Lower leg skin (tissue), 3 donors: ENCODE measurements at regions not wholly inside any gene's neighbourhood (a gene's known extent, or its start where the extent isn't known, plus 50 kb on each side); places are given as distances from the start of the nearest gene placed in this dataset.

ENCODE experiments used
- POLR2A ChIP-seq, 2 donors: fragments of 450-650 bp; IDR thresholded peaks; one replicate each; pipeline ENCODE4 v1.6.1; 2016 to 2017; ENCODE audit warnings: antibody characterized with exemption in 2 of 2, mild to moderate bottlenecking in 1 of 2, moderate library complexity in 1 of 2
- TF ChIP-seq, protein P1 (sequence below), 3 donors: fragments of 450-650 bp; IDR thresholded peaks; one replicate each; pipeline ENCODE4 v1.5.1; 2016; ENCODE audit warnings: antibody characterized with exemption in 3 of 3, mild to moderate bottlenecking in 3 of 3, moderate library complexity in 2 of 3

DNA sequence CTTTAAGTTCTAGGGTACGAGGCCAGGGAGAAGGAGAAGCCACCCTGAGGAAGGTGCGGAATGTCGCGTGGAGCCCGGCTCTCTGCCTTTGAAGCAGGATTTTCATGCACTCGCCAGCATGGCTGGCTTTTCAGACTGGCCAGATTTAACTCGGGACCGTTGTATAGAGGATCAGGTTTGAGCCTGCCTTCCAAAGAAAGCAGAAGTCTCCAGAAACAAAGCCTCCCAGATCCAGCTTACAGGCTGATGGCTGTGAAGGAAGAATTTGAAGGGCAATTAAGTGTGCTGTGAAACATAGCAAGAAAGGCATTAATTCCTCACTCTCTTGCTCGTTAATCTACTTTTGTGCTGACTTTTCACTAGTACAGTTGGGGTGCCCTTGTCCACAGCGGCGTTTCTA, 140.2 kb downstream of the SOX1 start:
- TF ChIP-seq POLR2A (IDR thresholded peaks at IDR 0.05): no peak
- TF ChIP-seq, protein P1, sequence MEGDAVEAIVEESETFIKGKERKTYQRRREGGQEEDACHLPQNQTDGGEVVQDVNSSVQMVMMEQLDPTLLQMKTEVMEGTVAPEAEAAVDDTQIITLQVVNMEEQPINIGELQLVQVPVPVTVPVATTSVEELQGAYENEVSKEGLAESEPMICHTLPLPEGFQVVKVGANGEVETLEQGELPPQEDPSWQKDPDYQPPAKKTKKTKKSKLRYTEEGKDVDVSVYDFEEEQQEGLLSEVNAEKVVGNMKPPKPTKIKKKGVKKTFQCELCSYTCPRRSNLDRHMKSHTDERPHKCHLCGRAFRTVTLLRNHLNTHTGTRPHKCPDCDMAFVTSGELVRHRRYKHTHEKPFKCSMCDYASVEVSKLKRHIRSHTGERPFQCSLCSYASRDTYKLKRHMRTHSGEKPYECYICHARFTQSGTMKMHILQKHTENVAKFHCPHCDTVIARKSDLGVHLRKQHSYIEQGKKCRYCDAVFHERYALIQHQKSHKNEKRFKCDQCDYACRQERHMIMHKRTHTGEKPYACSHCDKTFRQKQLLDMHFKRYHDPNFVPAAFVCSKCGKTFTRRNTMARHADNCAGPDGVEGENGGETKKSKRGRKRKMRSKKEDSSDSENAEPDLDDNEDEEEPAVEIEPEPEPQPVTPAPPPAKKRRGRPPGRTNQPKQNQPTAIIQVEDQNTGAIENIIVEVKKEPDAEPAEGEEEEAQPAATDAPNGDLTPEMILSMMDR (IDR thresholded peaks at IDR 0.05): no peak
